Germinal center (tissue), 1 donor: ENCODE measurements at regions not wholly inside any gene's neighbourhood (a gene's known extent, or its start where the extent isn't known, plus 50 kb on each side); places are given as distances from the start of the nearest gene placed in this dataset.

Experiments
- DNase-seq: peaks from one replicate; pipeline ENCODE4 v3.0.0; 2012; ENCODE audit warnings: mixed read lengths, low spot score

GRCh38 chr16:26295625-26296304 is 604.0 kb downstream of the HS3ST4 start:
- no peak for DNase-seq

- no peak for DNase-seq
Observed at GRCh38 chr16:26301516-26301915, 609.8 kb downstream of the HS3ST4 start.

- no peak for DNase-seq
Observed at GRCh38 chr16:26316683-26317464, 625.1 kb downstream of the HS3ST4 start.

DNA sequence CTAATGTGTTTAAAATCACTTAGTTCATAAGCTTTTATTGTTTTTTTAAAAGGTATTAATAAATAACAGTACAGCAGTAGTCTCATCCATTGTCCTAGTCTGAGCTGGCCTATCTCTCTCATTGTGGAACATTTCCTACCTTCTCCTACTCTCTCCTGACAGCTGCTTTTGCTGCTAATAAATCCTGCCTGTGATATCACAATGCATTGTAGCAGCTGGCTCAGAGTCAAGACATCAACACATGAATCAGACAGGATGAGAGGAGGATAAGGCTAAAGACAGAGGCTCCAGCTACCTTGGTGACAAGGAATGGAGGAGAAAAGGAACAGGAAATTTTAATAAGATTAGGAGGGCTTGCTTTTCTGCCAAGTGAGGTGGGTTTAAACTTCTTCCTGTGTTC is 626.1 kb downstream of the HS3ST4 start:
- DNase-seq, result no peak

- DNase-seq, result no peak
Observed at GRCh38 chr16:26330654-26331053, 638.9 kb downstream of the HS3ST4 start.

DNA sequence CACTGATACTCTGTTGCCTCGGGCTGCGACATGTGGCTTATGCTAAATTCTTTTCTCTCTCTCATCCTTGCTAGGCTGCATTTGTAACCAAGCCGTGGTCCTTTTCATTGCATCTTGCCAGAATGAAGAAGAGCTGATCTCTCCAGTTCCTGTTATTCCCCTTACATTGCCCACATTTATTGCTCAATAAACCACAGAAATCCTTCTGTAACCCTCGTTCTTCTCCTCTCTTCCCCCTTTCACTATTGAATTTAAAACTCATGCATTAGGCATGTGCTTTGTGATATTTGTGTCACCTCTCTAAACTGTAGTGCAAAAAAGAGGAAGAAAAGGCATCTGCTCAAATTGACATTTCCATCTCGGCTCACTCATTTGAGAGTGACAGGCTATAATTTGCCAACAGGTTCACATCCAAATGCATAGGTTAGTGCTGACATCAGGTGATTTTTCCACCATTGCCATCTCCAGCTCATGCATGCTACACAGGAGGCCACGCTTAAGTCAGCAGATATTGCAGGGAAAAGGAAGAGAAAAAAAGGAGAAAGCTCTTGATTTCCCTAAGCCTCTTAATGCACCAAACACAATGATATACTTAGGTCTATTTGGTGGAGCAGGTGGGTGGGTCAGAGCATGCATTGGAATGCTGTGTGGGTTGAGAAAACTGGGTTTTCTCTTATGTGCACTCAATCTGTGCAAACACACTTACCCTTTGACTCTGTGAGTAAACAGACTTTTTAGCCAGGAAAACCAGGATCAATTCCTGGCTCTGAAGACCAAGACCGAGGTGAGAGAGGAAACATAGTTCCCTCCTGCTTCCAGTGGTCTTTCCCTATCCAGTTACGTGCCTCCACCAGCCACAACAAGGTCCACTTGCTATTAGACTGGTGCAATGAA is 642.7 kb downstream of the HS3ST4 start:
- no peak for DNase-seq

- no peak for DNase-seq
Observed at GRCh38 chr16:26335236-26335853, 643.6 kb downstream of the HS3ST4 start.

- DNase-seq, result no peak
Observed at GRCh38 chr16:26342621-26343020, 650.9 kb downstream of the HS3ST4 start.

- DNase-seq, result no peak
Observed at GRCh38 chr16:26344240-26344776, 652.5 kb downstream of the HS3ST4 start.

GRCh38 chr16:26344976-26345375 is 653.2 kb downstream of the HS3ST4 start:
- DNase-seq, result no peak

DNA sequence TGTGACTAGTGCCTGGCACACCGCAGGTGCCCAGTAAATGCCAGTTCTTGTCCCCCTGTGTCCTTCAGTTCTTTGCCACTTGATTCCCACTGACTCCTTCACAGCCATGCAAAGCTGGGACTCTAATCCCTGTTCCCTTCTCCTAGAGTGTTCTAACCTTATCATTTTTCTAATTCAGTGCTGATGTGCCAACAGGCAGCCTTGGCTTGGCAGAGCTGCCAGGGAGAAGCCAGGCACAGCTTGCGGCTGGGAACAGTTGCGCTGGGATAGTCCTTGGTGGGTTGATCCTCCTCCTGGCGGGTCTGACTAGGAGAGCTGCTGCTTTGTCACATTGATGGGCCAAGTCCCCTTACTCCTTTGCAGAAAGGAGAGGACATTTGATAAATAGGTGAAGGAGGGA is 654.2 kb downstream of the HS3ST4 start:
- no peak for DNase-seq

- DNase-seq, result no peak
Observed at GRCh38 chr16:26348095-26348494, 656.3 kb downstream of the HS3ST4 start.

GRCh38 chr16:26360867-26361266 is 669.1 kb downstream of the HS3ST4 start:
- no peak for DNase-seq

DNA sequence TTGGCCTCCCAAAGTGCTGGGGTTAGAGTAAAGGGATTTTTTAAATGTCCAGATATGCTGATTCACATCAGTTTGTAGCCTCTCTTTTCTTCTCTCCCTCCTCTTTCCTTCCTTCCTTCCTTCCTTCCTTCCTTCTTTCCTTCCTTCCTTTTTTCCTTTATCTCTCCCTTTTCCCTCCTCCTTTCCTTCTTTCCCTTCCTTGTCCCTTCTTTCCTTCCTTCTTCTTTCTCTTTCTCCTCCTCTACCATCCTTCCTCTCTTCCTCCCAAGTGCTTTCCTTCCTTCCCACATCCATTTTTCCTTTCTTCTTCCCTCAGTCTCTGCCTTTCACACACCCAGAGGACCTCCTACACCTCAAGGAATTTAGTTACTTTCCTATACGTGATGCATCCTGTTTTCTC is 671.8 kb downstream of the HS3ST4 start:
- no peak for DNase-seq

DNA sequence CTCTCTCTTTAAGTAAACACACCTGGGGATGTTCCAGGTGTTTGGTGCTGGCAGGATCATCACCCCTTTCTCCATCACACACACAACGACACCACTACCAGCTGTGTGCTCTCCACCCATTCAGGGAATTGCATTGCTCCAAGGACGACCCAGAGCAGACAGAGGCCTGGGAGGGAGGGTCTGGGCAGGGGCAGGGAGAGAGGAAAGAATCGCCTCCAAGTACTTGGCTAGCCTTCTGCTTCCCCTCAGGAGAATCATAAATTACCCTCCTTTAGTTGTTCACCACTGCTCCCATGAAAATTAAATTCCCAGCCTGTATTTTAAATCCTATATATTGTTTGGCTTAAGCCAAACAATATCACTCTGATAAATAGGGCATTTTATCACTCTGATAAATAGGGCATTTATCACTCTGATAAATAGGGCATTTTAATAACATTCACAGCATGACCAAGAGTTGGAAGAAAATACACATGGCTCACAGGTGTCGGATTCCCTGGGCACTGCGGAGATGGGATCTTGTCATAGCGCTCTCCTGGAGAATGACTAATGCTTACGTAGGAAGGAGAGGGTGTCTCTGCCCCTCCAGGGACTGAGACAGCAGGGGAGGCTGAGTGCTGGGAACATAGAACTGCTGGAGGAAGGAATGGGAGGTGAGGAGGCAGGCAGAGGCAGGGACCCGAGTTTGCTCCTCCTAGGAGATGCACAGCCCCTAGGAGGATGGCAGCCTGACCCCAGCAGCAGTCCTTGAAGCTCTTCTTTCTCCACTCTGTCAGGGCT is 673.6 kb downstream of the HS3ST4 start:
- DNase-seq, result no peak

GRCh38 chr16:26371349-26371869 is 679.6 kb downstream of the HS3ST4 start:
- no peak for DNase-seq

DNA sequence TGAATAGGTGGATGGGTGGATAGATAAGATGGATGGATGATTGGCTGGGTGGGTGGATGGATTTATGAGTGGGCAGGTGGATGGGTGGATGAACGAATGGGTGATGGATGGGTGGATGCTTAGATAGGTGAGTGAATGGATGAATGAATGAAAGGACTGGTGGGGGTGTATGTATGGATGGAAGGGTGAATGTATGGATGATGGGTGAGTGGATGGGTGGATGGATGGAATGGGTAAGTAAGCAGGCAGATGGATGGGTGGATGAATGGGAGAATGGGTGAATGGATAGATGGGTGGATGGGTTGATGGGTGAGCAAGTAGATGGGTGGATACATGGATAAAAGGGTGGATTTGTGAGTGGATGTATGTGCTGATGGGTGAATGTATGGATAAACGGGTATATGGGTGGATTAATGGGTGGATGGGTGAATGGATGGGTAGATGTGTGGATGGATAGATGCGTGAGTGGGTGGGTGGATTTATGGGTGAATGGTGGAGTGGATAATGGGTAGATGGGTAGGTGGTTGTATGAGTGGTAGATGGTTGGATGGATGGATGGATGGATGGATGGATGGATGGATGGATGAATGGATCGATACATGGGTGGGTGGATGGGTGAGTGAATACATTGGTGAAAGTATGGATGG is 682.6 kb downstream of the HS3ST4 start:
- no peak for DNase-seq

DNA sequence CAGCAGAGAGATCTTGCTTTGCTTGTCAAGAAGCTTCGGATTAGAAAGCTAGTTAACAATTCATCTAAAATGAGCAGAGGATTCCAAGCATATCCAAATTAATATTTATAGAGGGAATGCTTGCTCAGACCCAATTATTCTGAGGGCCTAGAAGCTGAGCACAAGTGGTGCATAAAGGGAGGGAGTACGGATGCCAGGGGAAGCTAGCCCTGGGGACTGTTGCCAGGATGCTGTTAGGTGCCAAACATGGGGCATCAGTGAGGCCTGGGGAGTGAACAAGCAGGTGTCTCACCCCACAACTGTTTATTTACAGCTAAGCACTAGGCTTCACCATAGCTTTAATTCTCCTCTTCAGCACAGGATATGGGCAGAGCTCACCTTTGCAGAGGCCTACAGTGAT is 684.1 kb upstream of the C16orf82 start:
- no peak for DNase-seq

DNA sequence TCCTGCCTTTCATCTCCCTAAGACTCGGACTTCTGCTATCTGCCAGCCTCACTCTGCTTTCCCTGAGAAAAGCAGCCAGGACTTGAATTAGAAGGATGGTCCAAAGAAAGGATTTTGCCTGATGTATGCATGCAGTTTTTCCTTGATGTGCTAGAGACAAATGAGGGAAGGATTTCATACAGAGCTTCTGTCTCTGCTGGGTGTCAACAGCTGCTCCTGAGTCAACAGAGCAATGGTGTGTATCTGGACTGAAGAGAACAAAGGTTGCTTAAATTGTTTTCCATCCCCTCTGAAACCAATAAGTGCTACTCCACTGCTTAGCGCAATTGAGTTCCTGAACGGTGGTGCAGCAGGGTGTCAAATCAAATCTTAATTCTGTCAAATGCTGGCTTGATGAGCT is 680.6 kb upstream of the C16orf82 start:
- no peak for DNase-seq

- no peak for DNase-seq
Observed at GRCh38 chr16:26391833-26392232, 674.9 kb upstream of the C16orf82 start.
